LHCN-M2 (cell line): ENCODE measurements at regions not wholly inside any gene's neighbourhood (a gene's known extent, or its start where the extent isn't known, plus 50 kb on each side); places are given as distances from the start of the nearest gene placed in this dataset.

Experiments used
- DNase-seq: peaks from one replicate; pipeline ENCODE4 v3.0.0-alpha.2; 2012; ENCODE audit warnings: low read depth

DNA sequence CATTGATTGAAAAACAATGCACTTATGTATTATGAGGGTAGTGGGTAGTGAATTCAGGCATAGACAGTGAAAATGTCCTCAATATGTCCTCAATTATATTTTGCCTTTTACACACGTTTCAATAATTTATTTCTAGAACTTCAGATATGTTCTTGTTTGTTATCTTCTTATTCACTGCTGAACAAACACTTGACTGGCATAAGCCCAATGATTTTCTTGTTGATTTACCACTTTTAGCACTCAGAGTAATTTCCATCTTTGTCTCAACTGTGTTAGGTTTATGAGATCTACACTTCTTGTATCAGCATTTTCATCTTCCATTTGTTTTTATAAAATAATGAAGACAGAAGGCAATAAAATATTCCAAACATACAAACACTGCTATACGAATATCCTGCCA is 61.8 kb upstream of the DCC start:
- DNase-seq, result no peak

DNA sequence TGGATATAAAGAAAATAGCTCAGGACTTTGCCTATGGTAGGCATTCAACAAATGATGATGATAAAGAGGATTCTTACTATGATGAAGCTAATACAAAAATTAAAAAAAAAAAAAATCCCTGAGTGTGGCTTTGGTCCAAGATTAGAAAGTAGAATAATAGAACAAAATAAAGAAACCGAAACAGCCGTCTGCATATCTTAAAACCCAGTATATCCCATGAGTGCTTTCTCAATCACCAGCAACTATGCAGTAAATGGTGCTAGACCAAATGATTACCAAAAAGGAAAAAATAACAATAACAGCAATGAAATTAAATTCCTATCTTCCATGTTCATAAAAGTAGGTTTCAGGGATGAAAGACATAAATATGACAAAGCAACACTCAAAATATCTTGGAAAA is 59.3 kb upstream of the DCC start:
- no peak for DNase-seq

DNA sequence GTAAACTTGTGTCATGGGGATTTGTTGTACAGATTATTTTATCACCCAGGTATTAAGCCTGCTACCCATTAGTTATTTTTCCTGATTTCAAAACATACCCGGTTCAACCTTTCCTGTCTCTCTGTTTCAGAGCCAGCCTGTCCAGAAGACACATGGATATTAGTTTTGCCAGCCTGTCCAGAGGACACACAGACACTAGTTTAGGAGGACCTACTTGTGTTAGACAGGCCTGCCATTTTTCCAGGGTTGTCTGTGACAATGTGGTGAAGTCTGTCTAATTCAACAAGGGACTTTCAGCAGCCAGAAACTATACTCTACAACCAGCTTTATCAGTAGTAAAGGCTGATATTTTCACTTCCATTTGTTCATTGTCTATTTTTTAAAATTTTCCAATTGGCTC is 56.1 kb upstream of the DCC start:
- no peak for DNase-seq

DNA sequence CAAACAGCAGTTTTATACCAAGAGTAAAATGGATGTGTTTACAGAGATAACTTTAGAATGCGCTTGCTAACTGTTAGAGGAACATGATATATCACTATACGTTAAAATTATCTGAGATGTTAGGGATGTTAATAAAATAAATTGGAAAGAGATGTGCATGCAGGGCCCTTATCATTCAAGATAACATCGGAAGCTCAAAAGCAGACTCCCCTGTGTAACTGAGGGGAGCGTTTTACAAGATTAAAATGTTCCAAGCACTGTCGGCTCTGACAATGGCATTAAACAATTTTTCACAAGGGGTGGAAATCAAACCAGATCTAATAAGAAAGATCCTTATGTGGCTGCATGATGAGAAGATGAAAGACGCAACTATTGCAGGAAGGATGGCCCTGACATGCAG is 53.3 kb upstream of the DCC start:
- no peak for DNase-seq

DNA sequence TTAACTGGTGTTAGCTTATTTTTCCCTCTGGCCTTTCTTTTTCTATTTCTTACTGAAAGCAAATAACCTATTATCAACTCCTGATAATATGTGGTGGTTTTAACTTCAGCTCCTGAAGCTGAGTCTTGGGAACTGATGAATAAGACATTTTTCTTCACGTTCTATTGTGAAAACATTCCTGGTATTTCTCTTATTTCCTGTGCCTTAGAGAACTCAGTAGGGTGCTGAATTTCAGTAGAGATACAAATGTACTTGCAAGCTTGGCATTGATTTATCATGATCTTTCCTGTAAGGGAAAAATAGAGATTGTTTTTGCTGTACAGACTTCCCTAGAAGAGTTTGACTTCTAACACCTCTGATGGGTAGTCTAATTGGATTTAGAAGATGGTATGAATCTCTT is 52.8 kb upstream of the DCC start:
- DNase-seq, result no peak

DNA sequence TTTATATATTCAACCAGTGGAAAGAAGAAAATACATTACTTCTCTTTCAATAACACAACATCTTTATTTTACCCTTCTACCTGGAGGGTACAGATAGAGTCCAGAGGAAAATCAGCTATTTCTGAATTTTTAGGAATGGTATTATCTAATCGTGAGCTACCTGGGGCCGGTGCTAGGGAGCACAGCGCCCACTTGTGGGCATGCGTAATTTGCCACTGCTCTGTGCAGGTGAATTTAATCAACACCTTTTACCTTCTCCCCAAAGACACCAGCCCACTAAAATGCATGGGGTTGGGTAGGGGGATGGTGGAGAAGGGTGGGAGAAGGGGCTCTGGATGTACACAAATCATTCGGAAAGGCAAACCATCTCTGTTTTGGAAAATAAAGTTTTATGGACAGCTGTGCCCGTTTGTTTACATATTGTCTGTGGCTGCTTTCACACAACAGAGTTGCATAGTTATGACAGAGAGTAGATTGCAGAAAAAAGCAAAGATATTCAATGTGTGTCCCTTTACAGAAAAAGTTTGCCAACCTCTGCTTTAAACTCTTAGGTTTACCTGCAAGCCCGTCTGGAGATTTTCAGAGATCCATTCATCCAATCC is 51.5 kb upstream of the DCC start:
- DNase-seq, result no peak

DNA sequence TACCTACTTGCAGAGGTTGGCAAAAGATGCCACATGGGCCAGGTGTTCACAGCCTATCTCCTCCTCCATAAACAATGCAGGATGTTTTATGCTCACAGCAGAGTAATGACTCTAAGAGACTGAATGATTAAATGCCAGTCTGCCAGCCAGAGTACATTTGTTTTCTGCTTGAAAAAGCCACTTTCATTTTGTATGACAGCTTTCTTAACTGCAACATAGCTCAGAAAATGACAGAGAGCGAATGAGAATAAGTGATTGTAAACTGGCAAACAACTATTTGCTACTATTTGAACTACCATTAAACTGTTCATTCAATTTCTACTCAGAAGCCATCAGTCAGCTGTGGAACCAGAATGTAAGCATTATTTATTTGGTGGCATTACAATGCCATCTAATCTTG is 50.6 kb upstream of the DCC start:
- DNase-seq, result no peak
